Thoracic aorta (tissue), 2 donors: ENCODE measurements at regions not wholly inside any gene's neighbourhood (a gene's known extent, or its start where the extent isn't known, plus 50 kb on each side); places are given as distances from the start of the nearest gene placed in this dataset.

Source experiments
- ATAC-seq: fragments of 150-250 bp; one replicate; pipeline ENCODE4 v1.8.0; 2017; ENCODE audit warnings: low read depth; ENCODE audit not compliant: insufficient number of reproducible peaks, low FRiP score
- DNase-seq: peaks from one replicate; pipeline ENCODE4 v3.0.0-alpha.2; 2020; ENCODE audit warnings: low spot score
- H3K27ac ChIP-seq, 2 donors: fragments of 200-600 bp; sonication (generic); 1 replicate in 1 of 2; 2 replicates in 1 of 2; pipeline ENCODE4 v1.5.1; 2016; ENCODE audit warnings: mild to moderate bottlenecking in 2 of 2, moderate library complexity in 2 of 2
- H3K27me3 ChIP-seq: fragments of 200-600 bp; sonication (generic); replicated peaks from 2 replicates; pipeline ENCODE4 v1.6.0; 2016; ENCODE audit warnings: mild to moderate bottlenecking; ENCODE audit not compliant: insufficient read depth
- H3K36me3 ChIP-seq: fragments of 200-600 bp; sonication (generic); one replicate; pipeline ENCODE4 v1.5.1; 2016
- H3K4me1 ChIP-seq, 2 donors: fragments of 200-600 bp; sonication (generic); 1 replicate in 1 of 2; 2 replicates in 1 of 2; pipeline versions ENCODE4 v1.5.1 to v1.6.0; 2016; ENCODE audit warnings: low read depth in 2 of 2, mild to moderate bottlenecking in 1 of 2; ENCODE audit not compliant: control insufficient read depth in 1 of 2
- H3K4me3 ChIP-seq: fragments of 200-600 bp; sonication (generic); 2 replicates; pipeline ENCODE4 v1.5.1; 2016; ENCODE audit warnings: mild to moderate bottlenecking
- H3K9me3 ChIP-seq: fragments of 200-600 bp; sonication (generic); 2 replicates; pipeline ENCODE4 v1.5.1; 2016
- TF ChIP-seq, protein P1 (sequence below): fragments of 200-600 bp; sonication (generic); IDR thresholded peaks from one replicate; pipeline ENCODE4 v1.5.1; 2019; ENCODE audit warnings: antibody characterized with exemption

- DNase-seq (no peak), ATAC-seq (no peak)
- Histone ChIP-seq H3K4me1 (no peaks in the 10 kb centered on the region), H3K9me3 (no peaks in the 10 kb centered on the region), H3K4me3 (no peak overlapping the region), H3K36me3 (no peaks in the 10 kb centered on the region), H3K27ac (no peak overlapping the region), H3K27me3 (no peaks in the 10 kb centered on the region)
- TF ChIP-seq, protein P1, sequence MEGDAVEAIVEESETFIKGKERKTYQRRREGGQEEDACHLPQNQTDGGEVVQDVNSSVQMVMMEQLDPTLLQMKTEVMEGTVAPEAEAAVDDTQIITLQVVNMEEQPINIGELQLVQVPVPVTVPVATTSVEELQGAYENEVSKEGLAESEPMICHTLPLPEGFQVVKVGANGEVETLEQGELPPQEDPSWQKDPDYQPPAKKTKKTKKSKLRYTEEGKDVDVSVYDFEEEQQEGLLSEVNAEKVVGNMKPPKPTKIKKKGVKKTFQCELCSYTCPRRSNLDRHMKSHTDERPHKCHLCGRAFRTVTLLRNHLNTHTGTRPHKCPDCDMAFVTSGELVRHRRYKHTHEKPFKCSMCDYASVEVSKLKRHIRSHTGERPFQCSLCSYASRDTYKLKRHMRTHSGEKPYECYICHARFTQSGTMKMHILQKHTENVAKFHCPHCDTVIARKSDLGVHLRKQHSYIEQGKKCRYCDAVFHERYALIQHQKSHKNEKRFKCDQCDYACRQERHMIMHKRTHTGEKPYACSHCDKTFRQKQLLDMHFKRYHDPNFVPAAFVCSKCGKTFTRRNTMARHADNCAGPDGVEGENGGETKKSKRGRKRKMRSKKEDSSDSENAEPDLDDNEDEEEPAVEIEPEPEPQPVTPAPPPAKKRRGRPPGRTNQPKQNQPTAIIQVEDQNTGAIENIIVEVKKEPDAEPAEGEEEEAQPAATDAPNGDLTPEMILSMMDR = no peak
Measured at GRCh38 chr2:204135752-204136151, 199.2 kb downstream of the ICOS start.

DNA sequence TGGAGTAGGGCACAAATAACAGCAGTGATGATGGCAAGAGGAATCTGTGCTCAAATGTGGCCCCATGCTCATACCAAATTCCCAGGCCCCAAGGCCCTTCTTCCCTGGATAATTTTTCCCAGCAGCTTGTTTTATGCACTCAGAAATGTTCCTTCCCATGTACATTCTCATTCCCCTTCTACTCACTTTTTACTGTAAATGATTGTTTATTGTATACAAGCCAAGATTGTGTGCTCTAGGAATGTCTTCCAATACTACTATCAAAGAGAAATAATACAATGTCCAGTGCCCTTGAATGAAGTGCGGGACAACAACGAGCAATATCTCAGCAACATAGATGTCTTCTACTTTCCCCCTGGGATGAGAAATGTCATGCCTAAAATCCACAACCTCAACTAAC is 201.6 kb downstream of the ICOS start:
- no peaks in the 10 kb centered on the region for H3K4me1 ChIP-seq
- H3K27ac ChIP-seq = no peak overlapping the region
- ATAC-seq (no peak), DNase-seq (no peak)
- H3K36me3 ChIP-seq = no peaks in the 10 kb centered on the region
- no peaks in the 10 kb centered on the region for H3K9me3 ChIP-seq
- H3K27me3 ChIP-seq = no peaks in the 10 kb centered on the region
- no peak overlapping the region for H3K4me3 ChIP-seq
- TF ChIP-seq, protein P1 = no peak

- DNase-seq (no peak), ATAC-seq (no peak)
- H3K27me3 ChIP-seq = no peaks in the 10 kb centered on the region
- TF ChIP-seq, protein P1 = no peak
- no peaks in the 10 kb centered on the region for H3K36me3 ChIP-seq
- H3K9me3 ChIP-seq = no peaks in the 10 kb centered on the region
- H3K4me3 ChIP-seq = no peak overlapping the region
- H3K27ac ChIP-seq = no peak overlapping the region
- H3K4me1 ChIP-seq = no peaks in the 10 kb centered on the region
Measured at GRCh38 chr2:204140246-204140645, 203.7 kb downstream of the ICOS start.

DNA sequence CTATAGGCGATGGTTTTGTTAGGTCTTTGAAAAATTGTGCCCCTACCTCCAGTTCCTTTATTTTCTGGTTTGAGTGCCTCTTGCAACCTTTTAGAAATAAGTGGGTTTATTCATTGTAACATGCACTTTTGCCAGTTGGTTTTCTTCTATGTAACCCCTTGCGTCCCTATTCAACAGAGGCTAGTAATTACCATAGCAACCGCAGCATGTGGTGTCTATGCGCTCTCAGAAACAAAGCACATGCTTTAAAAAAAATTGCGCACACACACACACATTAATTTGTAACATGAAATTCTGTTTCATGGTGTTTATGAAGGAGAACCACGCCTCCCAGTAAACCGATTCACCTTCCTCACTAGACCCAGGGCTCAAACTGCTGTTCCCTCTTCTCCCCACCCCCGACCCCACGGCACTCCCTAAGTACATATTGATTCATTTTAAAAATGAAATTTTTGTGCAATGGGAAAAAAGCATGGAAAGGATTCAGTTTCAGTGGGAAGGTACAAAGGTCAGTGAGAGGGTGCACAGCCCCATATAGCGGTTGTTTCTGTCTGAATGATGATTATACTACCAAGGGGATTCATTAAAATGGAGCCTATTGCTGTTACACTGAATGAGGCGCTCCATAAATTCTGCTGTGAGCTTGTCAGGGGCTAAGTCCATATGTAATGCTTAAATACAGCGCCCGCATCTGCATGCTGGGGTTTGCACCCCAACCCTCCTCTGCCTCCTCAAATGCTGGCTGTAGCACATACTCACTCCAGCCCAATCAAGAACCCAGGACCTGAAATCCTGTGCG is 206.9 kb downstream of the ICOS start:
- Histone ChIP-seq H3K4me3 (no peak overlapping the region), H3K27me3 (no peaks in the 10 kb centered on the region), H3K36me3 (no peaks in the 10 kb centered on the region), H3K9me3 (no peaks in the 10 kb centered on the region), H3K27ac (no peak overlapping the region), H3K4me1 (peaks cover 0 to 5% of the 10 kb centered on the region in 2 donors)
- DNase-seq (no peak), ATAC-seq (no peak)
- TF ChIP-seq, protein P1 = no peak

DNA sequence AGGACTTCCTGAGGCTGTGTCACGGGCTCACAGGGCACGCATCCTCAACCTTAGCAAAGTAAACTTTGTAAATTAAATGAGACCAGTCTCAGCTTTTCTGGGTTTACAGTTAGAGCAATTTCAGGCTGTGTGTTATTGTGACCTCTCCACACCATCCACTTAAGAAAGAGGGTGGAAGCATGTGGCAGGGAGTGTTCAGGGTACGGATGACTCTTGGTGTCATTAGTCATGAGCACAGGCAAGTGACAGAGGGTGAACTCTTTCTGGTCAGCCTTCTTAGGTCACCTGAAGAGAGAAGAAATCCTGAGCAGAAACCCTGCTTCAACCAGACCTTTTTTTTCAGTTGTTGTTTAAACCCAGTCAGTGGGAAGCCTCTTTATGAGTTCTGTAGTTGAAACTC is 207.9 kb downstream of the ICOS start:
- no peak for DNase-seq
- ATAC-seq = no peak
- Histone ChIP-seq H3K4me3 (no peak overlapping the region), H3K4me1 (peaks cover 0 to 5% of the 10 kb centered on the region in 2 donors), H3K36me3 (no peaks in the 10 kb centered on the region), H3K9me3 (no peaks in the 10 kb centered on the region), H3K27me3 (no peaks in the 10 kb centered on the region), H3K27ac (no peak overlapping the region)
- TF ChIP-seq, protein P1 = no peak
